GM21447 (cell line): ENCODE measurements at regions not wholly inside any gene's neighbourhood (a gene's known extent, or its start where the extent isn't known, plus 50 kb on each side); places are given as distances from the start of the nearest gene placed in this dataset.

Source experiments
- ATAC-seq: cut with Tn5 transposase; IDR thresholded peaks from one replicate; pipeline ENCODE4 v1.9.1; 2021; ENCODE audit not compliant: unreplicated experiment

- no peak for ATAC-seq
Observed at GRCh38 chr10:130459011-130459410, 322.8 kb downstream of the GLRX3 start.

GRCh38 chr10:130459851-130460490 is 323.8 kb downstream of the GLRX3 start:
- no peak for ATAC-seq

- no peak for ATAC-seq
Observed at GRCh38 chr10:130461631-130462030, 325.4 kb downstream of the GLRX3 start.

DNA sequence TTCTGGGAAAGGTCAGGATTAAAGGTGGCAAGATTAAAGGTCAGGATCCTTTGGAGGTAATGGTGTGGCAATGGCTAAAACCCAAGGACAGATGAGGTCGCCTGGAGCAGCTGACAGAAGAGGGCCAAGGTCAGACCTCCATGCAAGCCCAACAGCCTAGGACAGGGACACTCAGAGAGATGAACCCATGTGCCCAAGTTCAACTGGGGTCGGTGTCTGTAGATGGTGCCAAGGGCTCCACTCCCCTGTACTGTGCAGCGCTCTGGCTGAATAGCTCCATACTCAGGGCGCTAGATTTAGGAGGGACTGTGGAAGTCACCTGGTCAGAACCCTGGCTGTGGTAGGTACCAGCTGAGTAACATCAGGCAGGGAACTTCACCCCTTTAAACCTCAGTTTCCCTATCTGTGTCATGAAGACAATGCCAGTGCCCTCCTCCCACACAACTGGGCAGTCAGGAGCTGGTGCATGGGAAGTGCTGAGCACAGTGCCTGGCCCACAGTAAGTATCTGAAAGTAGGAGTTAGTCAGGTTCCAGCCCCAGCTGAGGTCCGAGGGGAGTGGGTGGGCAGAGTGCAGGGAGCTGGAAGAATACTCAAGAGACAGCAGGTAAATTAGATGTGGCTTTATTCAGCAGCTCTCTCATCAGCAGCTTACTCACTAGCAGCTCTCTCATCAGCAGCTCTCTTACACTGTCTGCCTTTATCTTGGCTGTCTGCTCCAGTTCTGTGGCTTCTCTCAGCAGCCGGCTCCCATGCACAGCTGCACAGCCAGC is 327.1 kb downstream of the GLRX3 start:
- no peak for ATAC-seq

- no peak for ATAC-seq
Observed at GRCh38 chr10:130463876-130464364, 327.7 kb downstream of the GLRX3 start.

DNA sequence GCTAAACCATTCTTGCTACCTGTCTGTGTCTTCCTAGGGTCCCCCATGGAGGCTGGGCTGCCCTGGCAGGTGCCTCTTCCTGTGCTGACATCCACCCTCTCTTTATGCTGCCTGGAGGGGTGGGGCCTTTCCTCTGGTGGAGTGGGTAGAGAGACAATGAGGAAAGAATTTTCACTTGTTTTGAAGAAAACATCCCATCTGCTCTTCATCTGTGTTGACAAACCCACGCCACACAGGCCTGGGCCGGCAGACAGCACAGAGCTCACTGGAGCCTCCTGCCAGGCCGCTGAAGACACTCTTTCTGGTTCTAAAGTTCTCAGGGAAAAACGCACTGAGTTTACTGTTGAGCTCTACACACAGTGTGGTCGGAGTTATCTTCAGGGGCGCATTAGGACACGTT is 328.2 kb downstream of the GLRX3 start:
- ATAC-seq, result no peak

DNA sequence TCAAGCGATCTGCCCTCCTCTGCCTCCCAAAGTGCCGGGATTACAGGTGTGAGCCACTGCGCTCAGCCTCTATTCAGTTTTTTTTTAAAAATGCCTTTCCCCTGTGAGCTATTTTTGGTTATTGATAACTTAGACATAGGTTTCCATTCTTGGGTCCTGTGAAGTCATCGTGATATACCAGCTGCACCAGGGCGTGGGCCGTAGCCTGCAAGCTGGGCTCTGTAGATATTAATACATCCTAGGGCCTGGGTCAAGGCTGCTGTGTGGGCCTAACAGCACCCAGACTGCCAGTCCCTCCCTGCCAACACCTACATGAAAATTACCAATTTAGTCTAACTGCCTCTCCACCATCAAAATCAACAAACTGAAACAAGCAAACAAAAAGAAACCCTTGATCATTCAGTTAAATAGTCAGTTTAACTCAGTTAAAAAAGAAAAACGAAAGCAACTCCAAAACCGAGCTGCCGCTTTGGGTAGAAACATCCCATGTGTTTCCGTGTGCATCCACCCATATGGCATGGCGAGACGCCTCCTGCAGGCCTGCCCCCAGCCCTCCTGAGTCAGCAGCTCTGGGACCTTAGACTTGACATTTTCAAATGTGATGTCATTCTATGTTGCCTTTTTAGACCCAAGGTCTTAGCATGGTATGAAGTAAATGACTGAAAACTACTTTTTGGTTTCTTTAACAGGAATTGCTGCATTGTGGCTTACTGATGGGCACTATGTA is 330.2 kb downstream of the GLRX3 start:
- no peak for ATAC-seq

- ATAC-seq, result no peak
Observed at GRCh38 chr10:130470286-130470685, 334.1 kb downstream of the GLRX3 start.

DNA sequence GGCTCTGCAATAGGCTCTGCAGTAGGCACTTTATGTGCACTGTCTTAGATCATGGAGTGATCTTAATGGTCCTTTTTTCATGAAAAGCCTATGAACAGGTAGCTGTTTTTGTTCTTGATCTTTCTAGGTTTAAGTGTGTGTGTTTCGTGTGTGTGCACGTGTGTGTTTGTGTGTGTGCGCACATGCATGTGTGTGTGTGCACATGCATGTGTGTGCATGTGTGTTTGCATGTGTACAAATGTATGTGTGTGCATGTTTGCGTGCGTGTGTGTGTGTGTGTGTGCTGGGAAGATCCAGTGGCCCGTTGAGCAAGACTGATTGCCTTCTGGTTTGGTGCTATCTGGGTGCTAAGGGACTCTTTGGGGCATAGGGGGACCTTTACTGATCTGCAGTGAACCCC is 334.8 kb downstream of the GLRX3 start:
- no peak for ATAC-seq

DNA sequence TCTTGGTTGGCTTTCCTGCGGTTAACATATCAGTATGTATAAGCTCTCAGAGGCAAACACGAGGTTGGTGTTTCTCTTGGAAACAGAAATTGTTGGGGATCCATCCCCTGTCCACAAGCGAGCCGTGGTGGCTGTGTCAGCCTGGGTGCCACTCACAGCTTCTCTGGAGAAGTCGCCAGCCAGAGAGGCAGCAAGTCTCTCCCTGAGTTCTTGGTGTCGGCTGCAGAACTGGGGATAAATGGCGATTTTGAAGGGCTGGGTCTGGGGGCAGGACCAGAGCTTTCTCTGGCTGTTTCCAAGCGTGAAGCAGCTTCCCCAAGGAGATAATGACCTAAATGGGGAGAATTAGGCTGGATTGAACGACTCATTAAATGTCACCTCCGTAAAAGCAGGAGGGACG is 335.3 kb downstream of the GLRX3 start:
- ATAC-seq, result no peak

- no peak for ATAC-seq
Observed at GRCh38 chr10:130472236-130472635, 336.0 kb downstream of the GLRX3 start.

GRCh38 chr10:130474591-130474990 is 338.4 kb downstream of the GLRX3 start:
- ATAC-seq, result no peak

DNA sequence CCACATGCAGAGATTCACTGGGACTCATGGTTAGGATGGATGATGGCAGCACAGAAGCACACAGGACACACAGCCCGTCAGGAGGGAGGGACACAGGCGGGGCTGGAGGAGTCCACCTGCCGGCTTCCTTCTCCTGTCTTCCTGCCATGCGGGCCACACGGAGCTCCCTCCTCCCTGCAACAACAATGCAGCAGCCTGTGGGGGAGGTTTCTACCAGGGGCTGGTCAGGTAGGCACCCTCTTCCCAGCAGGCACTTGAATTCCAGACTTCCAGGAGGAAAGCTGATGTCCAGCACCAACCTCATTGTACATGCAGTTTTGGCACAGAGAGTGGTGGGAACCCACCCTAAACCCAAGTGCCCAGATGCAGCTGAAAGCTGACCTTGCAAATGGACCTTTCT is 341.2 kb downstream of the GLRX3 start:
- ATAC-seq, result no peak

DNA sequence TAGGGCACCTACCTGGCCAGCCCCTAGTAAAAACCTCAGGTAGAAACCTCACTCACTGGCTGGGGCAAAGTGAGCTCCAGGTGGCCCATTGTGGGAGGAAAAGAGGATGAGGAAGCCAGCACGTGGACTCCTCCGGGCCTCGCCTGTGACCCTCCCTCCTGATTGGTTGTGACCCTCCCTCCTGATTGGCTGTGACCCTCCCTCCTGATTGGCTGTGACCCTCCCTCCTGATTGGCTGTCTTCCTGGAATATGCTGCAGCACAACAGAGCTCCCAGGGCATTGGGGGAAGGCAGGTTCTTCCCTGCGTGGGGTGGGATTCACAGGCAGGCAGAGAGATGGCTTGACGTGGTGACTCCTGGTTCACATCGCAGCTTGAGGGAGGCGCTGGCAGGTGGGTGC is 343.0 kb downstream of the GLRX3 start:
- ATAC-seq, result no peak

DNA sequence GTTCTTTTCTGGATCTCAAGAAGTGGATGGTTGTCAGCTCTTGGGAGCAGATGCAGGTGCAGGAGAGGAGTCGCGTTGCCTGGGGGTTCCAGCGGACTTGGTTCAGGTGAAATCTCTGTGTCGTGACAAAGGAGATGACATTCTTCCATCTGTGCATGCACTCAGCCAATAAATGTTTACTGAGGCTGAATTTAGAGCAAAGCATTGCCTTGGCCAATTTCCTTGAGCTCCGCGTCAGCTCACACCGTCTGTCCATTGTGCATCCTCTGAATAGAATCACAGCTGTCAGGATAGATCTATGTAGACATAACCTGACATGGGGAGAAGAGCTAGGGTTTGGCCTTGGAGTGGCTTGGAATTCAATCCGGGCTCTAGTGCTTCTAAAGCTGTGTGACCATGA is 343.7 kb downstream of the GLRX3 start:
- no peak for ATAC-seq

- no peak for ATAC-seq
Observed at GRCh38 chr10:130480491-130480890, 344.3 kb downstream of the GLRX3 start.

- no peak for ATAC-seq
Observed at GRCh38 chr10:130481076-130481930, 345.1 kb downstream of the GLRX3 start.

DNA sequence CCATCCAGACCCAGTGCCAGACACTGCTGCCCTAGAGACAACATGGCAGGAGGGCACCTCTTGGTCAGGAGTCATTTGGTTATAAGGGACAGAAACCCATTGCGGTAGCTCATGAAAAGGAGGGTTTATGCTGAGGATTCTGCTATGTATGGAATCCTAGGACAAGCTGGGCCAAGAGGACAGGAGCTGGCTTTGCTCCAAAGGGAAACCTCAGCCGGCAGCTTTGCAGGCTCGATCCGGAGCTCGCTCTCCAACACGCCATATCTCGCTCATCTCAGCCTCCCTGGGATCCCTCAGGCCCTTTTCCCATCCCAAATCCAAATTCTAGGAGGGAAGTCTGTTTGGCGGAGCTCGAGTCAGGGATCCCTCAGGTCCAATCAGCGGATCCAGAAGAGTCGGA is 345.7 kb downstream of the GLRX3 start:
- no peak for ATAC-seq

DNA sequence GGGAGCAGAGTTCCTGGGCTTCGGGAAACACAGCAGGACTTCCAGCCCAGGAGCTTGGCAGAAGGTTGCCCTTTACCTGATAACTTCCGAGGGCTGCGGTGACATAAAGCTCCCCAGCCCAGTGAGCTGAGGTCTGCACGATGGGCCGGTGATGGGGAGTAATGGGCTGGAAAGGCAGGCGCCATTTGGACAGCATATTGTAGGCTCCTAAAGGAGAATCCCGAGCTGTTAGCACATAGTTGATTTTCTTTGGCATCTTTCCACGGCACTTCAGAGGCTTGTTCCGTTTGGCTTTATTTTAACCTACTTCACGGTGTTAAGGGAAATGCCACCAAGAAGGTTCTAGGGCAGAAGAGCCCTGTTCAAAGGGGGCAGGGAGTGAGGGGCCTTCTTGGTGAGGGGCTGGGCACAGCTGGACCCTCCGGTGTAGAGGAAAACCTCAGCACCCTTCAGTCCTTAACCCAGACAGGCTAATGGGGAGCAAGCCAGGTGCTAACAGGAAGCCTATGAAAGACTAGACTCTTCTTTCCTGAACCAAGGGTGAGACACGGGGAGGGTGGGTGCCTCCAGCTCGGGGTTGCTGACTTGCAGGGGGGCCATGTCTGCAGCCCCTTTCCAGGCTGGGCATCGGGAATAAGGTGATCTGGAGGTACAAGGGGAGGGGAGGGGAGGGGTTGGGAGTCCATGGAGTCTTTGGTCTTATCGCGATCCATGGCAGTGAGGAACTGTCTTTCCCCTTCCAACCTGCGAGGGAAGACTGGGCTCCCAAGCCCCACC is 347.7 kb downstream of the GLRX3 start:
- no peak for ATAC-seq

DNA sequence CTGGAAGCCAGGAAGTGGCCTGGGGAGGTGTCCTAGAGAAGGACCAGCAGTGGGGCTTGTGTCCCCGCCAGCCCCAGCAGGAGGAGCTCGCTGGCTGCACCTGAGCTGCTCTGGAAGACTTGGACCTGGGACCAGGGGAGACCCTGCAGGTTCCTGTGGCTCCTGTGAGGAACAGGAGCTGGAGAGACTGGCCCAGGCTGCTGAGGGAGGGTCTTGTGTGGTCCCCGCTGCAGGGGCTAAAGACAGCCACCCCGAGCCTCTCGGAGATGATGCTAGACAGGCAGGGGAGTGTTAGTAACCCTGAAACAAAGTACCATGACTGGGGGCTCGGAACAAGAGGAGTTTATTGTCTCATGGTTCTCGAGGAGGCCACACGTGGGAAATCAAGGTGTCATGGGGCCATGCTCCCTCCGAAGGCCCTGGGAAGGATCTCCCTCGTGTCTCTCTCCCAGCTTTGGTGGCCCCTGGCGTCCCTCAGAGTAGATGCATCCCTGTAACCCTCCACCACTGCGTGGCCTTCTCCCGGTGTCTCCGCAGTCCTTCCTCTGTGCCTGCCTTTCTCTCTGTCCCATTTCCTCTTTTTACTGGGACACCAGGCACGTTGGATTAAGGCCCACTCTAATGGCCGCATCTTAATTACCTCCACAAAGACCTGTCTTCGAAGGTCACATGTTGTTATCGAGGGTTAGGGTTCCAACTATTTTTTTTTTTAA is 348.4 kb downstream of the GLRX3 start:
- ATAC-seq, result no peak
